Liver (tissue), 3 donors: ENCODE measurements at regions not wholly inside any gene's neighbourhood (a gene's known extent, or its start where the extent isn't known, plus 50 kb on each side); places are given as distances from the start of the nearest gene placed in this dataset.
A peak's percentile ranks its signal among the peaks of the same experiment; 100 is the strongest.

Experiments
- EGR1 ChIP-seq, 2 donors: IDR thresholded peaks; 2 replicates each; pipeline ENCODE4 v1.6.1; 2016 to 2018; ENCODE audit warnings: antibody characterized with exemption in 2 of 2, low read depth in 2 of 2
- FOXA1 ChIP-seq: IDR thresholded peaks from 2 replicates; pipeline ENCODE4 v1.6.1; 2016; ENCODE audit warnings: antibody characterized with exemption
- GABPA ChIP-seq, 2 donors: IDR thresholded peaks in 1 of 2; conservative IDR thresholded peaks in 1 of 2; 2 replicates each; pipeline ENCODE4 v1.6.1; 2016; ENCODE audit warnings: antibody characterized with exemption in 2 of 2, mild to moderate bottlenecking in 1 of 2, moderate library complexity in 1 of 2
- HNF4A ChIP-seq, 2 donors: conservative IDR thresholded peaks; 2 replicates each; pipeline ENCODE4 v1.6.1; 2016; ENCODE audit warnings: antibody characterized with exemption in 2 of 2, mild to moderate bottlenecking in 2 of 2
- JUND ChIP-seq, 2 donors: IDR thresholded peaks; 2 replicates each; pipeline ENCODE4 v1.6.1; 2016; ENCODE audit warnings: antibody characterized with exemption in 2 of 2
- NR2F2 ChIP-seq: IDR thresholded peaks from 2 replicates; pipeline ENCODE4 v1.6.1; 2016; ENCODE audit warnings: antibody characterized with exemption
- RXRA ChIP-seq, 2 donors: IDR thresholded peaks; 2 replicates each; pipeline ENCODE4 v1.6.1; 2017 to 2018; ENCODE audit warnings: antibody characterized with exemption in 2 of 2, mild to moderate bottlenecking in 1 of 2
- SP1 ChIP-seq: IDR thresholded peaks from 2 replicates; pipeline ENCODE4 v1.6.1; 2018; ENCODE audit warnings: antibody characterized with exemption, mild to moderate bottlenecking
- TAF1 ChIP-seq: conservative IDR thresholded peaks from 2 replicates; pipeline ENCODE4 v1.6.1; 2016; ENCODE audit warnings: antibody characterized with exemption, mild to moderate bottlenecking
- TF ChIP-seq, protein P1 (sequence below): fragments of 150-350 bp; IDR thresholded peaks from 2 replicates; pipeline ENCODE4 v1.5.1; 2017; ENCODE audit warnings: improper control_type of control experiment, low read depth, low read length; ENCODE audit not compliant: missing input control
- TF ChIP-seq, protein P2 (sequence below): IDR thresholded peaks from 2 replicates; pipeline ENCODE4 v1.6.1; 2016; ENCODE audit warnings: antibody characterized with exemption, mild to moderate bottlenecking
- donor health status: healthy.
- donor health status: healthy.

DNA sequence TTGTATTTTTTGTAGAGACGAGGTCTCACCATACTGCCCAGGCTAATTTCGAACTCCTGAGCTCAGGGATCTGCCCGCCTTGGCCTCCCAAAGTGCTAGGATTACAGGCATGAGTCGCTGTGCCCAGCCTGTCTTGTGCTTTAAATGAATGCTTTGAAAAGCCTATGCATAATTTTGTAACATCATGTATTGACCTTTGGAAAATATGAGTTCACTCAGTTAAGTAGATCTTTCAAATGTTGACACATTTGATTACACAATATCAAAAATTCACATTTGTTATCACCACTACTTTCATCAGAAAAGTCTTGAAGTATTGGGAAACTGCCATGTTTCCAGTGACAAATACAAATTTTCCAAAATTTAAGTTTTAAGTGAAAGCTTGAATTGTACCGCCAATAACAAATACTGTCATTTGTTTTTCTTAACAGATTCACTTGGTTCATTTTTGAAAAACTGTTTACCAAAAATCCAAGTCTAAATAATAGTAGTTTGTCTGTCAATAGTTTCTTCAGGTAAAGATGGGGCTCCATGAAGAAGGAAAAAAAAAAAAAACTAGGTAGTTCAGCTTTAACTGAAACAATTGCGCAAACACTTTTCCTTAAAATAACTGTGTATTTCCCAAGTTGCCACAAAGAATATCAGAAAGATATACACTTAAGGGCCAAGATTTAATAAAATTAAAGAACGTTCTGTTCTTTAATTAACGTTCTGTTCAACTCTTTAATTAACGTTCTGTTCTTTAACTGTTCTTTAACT, 233.2 kb upstream of the NR5A2 start:
- TF ChIP-seq EGR1 (IDR thresholded peaks at IDR 0.05; ENCODE audit: low read depth in 2 of 2) (peak in 1 of 2 donors; percentile 81), HNF4A (conservative IDR thresholded peaks at IDR 0.05) (peak; percentile 57 to 64), SP1 (peak; percentile 50), NR2F2 (no peak), FOXA1 (no peak), GABPA (IDR thresholded peaks at IDR 0.05 in 1 of 2, conservative IDR thresholded peaks at IDR 0.05 in 1 of 2) (no peak), JUND (IDR thresholded peaks at IDR 0.05) (peak; percentile 89 to 98), TAF1 (no peak), RXRA (IDR thresholded peaks at IDR 0.05) (peak; percentile 48 to 69)
- TF ChIP-seq, protein P1, sequence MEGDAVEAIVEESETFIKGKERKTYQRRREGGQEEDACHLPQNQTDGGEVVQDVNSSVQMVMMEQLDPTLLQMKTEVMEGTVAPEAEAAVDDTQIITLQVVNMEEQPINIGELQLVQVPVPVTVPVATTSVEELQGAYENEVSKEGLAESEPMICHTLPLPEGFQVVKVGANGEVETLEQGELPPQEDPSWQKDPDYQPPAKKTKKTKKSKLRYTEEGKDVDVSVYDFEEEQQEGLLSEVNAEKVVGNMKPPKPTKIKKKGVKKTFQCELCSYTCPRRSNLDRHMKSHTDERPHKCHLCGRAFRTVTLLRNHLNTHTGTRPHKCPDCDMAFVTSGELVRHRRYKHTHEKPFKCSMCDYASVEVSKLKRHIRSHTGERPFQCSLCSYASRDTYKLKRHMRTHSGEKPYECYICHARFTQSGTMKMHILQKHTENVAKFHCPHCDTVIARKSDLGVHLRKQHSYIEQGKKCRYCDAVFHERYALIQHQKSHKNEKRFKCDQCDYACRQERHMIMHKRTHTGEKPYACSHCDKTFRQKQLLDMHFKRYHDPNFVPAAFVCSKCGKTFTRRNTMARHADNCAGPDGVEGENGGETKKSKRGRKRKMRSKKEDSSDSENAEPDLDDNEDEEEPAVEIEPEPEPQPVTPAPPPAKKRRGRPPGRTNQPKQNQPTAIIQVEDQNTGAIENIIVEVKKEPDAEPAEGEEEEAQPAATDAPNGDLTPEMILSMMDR, result no peak
- TF ChIP-seq, protein P2, sequence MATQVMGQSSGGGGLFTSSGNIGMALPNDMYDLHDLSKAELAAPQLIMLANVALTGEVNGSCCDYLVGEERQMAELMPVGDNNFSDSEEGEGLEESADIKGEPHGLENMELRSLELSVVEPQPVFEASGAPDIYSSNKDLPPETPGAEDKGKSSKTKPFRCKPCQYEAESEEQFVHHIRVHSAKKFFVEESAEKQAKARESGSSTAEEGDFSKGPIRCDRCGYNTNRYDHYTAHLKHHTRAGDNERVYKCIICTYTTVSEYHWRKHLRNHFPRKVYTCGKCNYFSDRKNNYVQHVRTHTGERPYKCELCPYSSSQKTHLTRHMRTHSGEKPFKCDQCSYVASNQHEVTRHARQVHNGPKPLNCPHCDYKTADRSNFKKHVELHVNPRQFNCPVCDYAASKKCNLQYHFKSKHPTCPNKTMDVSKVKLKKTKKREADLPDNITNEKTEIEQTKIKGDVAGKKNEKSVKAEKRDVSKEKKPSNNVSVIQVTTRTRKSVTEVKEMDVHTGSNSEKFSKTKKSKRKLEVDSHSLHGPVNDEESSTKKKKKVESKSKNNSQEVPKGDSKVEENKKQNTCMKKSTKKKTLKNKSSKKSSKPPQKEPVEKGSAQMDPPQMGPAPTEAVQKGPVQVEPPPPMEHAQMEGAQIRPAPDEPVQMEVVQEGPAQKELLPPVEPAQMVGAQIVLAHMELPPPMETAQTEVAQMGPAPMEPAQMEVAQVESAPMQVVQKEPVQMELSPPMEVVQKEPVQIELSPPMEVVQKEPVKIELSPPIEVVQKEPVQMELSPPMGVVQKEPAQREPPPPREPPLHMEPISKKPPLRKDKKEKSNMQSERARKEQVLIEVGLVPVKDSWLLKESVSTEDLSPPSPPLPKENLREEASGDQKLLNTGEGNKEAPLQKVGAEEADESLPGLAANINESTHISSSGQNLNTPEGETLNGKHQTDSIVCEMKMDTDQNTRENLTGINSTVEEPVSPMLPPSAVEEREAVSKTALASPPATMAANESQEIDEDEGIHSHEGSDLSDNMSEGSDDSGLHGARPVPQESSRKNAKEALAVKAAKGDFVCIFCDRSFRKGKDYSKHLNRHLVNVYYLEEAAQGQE, result no peak
